Stimulated activated CD8-positive, alpha-beta memory T cell treated with anti-CD3 and anti-CD28 coated beads, Interleukin-7, amount 100 ng/mL, for 1 hour (primary cell): ENCODE measurements at regions not wholly inside any gene's neighbourhood (a gene's known extent, or its start where the extent isn't known, plus 50 kb on each side); places are given as distances from the start of the nearest gene placed in this dataset.

Experiments
- DNase-seq, 2 donors: peaks; one replicate each; pipeline ENCODE4 v3.0.0-alpha.2; 2020; ENCODE audit warnings: low read depth in 2 of 2

- DNase-seq = no peak
These were observed 148.7 kb downstream of the ZIC5 start for GRCh38 chr13:99822820-99823219.

- no peak for DNase-seq
These were observed 149.8 kb downstream of the ZIC5 start for GRCh38 chr13:99821741-99822140.

- no peak for DNase-seq
These were observed 151.6 kb downstream of the ZIC5 start for GRCh38 chr13:99819967-99820366.

GRCh38 chr13:99816321-99816720 lies 155.2 kb downstream of the ZIC5 start:
- no peak for DNase-seq

GRCh38 chr13:99813336-99814095 lies 158.1 kb downstream of the ZIC5 start:
- no peak for DNase-seq

- no peak for DNase-seq
These were observed 158.9 kb downstream of the ZIC5 start for GRCh38 chr13:99812625-99813024.

- no peak for DNase-seq
These were observed 160.4 kb downstream of the ZIC5 start for GRCh38 chr13:99811067-99811700.

- DNase-seq = no peak
These were observed 161.6 kb downstream of the ZIC5 start for GRCh38 chr13:99809926-99810325.

- no peak for DNase-seq
These were observed 162.1 kb downstream of the ZIC5 start for GRCh38 chr13:99809496-99809895.

GRCh38 chr13:99808786-99809185 lies 162.8 kb downstream of the ZIC5 start:
- no peak for DNase-seq

GRCh38 chr13:99806671-99807070 lies 164.9 kb downstream of the ZIC5 start:
- no peak for DNase-seq

GRCh38 chr13:99805361-99805760 lies 166.2 kb downstream of the ZIC5 start:
- no peak for DNase-seq

- no peak for DNase-seq
These were observed 168.4 kb downstream of the ZIC5 start for GRCh38 chr13:99803141-99803540.

GRCh38 chr13:99802416-99802815 lies 169.2 kb downstream of the ZIC5 start:
- DNase-seq = no peak

- no peak for DNase-seq
These were observed 170.6 kb downstream of the ZIC5 start for GRCh38 chr13:99800951-99801350.

GRCh38 chr13:99800011-99800410 lies 171.6 kb downstream of the ZIC5 start:
- DNase-seq = no peak

- DNase-seq = no peak
These were observed 172.8 kb downstream of the ZIC5 start for GRCh38 chr13:99798756-99799155.

- DNase-seq = no peak
These were observed 173.9 kb downstream of the ZIC5 start for GRCh38 chr13:99797691-99798090.

GRCh38 chr13:99796175-99796819 lies 175.3 kb downstream of the ZIC5 start:
- no peak for DNase-seq

- DNase-seq = no peak
These were observed 179.3 kb downstream of the ZIC5 start for GRCh38 chr13:99792079-99792921.

- DNase-seq = no peak
These were observed 188.9 kb downstream of the ZIC5 start for GRCh38 chr13:99782669-99783068.

- no peak for DNase-seq
These were observed 193.1 kb downstream of the ZIC5 start for GRCh38 chr13:99778500-99778899.
